NCI-H69 (cell line): ENCODE measurements at regions not wholly inside any gene's neighbourhood (a gene's known extent, or its start where the extent isn't known, plus 50 kb on each side); places are given as distances from the start of the nearest gene placed in this dataset.
"Not testable (repeated sequence)": the region's sequence is repeated elsewhere in the genome, so short reads cannot be mapped to it uniquely, and the experiment has no call there.

Experiments used
- DNase-seq: peaks from one replicate; lab custom pipeline; 2025; lab: John Stamatoyannopoulos, UW

DNA sequence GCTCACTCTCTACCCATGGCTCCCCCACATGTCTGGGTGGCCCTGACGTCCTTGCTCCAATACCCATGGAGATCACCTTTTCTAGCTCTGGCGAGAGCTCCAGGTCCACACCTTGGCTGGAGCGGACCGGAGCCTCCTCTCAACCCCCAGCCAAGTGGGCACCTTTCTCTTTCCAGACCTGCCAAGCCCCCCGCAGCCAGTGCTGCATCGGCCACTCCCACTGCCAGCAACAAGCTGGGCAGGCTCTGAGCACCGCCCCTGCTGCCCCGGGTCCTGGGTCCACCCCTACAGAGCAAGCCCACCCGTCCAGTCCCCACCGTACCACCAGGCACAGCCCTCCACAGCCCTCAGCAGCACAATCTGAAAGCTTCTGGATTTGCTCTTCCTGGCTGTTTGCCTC, 98.2 kb upstream of the C14orf180 start:
- DNase-seq: no peak

GRCh38 chr14:104482017-104482416, 97.5 kb upstream of the C14orf180 start:
- DNase-seq: not testable (repeated sequence)

DNA sequence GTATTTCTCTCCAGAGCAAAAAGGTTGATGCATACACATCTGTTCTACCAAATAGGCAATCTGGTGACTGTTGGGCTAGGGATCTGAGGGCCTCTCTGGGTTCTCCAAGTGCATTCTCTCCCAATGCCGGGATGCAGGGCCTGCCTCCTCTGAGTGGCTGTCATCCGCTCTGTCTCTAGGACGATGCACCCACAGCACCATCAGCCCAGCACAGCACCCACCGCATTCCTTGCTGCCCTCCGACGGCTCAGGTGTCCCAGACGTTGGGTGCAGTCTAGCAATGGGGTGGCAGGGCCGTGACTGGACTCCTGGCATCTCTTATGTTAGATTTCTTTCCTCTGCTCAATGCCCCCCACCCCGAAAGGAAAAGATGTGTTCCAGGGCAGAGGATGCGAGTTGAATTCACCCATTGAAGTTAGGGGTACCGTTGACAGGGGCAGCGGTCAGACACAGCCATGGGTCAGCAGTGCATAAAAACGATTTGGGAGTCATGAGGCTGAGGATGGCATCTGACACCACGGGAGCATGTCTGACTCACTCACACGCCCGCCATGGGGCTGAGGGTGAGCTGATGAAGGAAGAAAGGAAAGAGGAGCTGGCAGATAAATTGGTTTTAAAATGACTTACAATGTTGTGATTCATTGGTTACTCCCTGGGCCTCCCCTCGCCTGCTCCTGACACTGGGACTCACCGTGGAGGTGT, 93.2 kb upstream of the C14orf180 start:
- no peak for DNase-seq

- no peak for DNase-seq
These were observed 85.1 kb upstream of the C14orf180 start for GRCh38 chr14:104494483-104494882.

DNA sequence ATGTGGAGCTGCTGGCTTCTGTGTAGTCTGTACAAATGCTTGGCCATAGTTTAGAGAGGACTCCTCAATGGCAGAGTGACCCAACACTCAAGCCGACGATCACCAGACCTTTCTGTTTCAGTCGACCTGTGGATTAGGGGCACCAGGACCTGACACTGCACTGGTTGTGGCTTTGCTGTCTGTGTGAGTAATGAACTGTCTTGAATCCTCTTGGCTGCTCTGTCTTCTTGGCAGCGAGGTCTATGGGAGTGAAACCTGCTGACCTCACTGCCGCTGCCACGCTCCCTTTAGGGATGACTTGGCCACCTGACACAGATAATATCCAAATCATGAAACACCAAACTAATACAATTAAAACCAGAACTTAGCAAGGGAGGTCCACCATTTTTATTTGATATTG, 83.5 kb upstream of the C14orf180 start:
- no peak for DNase-seq

GRCh38 chr14:104499784-104500760, 79.5 kb upstream of the C14orf180 start:
- no peak for DNase-seq

DNA sequence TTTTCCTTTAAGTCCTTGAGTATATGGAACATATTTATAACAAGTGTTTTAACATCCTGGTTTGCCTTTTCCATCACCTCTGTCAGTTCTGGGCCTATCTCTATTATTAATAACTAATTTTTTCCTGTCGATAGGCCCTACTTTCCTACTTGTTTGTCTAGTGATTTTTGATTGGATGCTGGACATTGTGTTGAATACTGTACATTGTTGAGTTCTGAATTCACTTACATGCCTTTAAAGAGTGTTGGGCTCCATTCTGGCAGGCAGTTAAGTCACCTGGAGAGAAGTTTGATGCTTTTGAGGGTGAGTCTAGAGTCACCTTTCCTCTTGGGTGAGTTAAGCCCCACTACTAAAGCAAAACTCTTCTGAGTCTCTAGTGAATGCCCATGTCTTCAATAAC, 77.5 kb upstream of the C14orf180 start:
- DNase-seq: no peak

GRCh38 chr14:104503691-104504090, 75.9 kb upstream of the C14orf180 start:
- no peak for DNase-seq

GRCh38 chr14:104504172-104504735, 75.3 kb upstream of the C14orf180 start:
- peak; percentile 70 for DNase-seq

DNA sequence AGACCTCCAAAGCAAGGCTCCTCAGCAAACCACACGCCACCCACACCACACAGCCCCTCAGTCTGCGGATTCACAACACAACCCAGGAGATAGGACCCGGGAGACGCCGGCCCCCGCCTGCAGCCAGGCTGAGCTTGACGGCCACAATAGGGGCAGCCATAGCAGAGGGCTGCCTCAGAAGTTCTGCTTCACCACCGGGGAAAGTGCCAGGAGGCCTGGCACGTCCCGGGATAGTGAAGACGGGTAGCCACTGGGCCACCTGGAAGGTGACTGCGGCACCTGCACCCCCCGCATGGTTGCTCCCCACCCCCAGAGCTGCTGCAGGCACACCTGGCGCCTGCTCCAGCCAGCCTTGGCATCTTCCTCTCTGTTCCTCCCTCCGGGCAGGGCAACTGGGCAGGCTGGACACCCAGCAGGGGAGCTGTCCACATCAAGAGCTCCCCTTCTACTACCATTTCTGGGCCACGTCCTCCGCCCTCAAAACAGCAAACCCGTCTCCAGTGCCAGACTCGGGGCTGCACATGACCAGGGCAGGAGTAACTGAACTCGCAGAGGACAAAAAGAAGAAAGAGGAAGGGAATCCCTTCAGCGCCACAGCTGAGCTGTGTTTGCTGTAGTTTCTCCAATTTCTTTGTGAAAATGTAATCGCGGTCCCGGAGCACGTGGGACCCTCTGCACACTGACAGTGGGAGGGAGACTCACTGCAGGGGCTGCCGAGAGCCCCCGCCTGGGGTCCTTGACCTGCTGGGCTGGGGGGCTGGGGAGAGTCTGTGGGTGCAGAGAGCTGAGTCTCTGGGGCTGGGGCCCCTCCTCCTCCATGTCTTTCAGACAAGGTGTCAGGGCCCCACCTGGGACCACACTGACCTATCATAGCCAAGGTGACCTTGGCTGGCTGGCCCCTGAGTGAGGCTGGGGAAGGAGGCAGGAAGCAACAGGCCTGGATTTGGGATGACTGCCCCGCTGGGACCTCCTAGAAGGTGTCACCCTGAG, 74.2 kb upstream of the C14orf180 start:
- no peak for DNase-seq

DNA sequence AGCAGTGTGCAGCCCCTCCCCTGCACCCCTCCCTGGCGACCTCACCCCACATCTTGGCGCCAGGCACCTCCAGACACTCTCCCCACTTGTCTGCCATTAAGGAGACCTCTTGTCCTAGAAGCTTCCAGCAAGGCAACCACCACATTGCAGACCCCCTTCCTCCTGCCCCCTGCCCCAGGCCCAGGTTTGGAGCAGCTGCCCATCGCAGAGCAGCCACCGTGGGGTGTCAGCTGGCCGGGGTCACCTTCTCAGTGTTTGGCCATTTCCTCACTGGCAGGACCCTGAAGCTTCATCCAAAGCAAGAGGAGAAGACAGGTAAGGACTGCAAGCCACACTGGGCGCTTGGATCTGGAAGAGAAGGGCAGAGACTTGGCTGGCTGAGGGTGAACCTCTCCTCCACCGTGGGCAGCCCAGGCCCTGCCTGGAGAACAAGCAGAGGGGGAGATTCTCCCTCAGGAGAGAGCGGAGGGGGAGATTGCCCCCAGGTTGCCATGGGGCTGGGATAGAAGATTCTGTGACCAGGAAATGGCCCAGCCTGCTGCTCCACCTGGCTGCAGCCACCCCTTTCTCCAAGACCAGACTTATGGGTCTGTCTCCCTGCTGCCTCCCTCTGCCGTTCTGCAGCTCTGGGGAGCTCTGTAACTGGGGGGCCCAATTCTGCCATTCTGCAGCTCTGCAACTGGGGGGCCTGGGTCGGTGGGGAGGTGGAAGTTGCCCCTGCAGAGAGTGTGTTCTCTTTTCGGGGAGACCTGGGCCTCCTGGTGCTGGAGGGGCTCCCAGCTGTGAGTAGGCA, 72.9 kb upstream of the C14orf180 start:
- DNase-seq: no peak

DNA sequence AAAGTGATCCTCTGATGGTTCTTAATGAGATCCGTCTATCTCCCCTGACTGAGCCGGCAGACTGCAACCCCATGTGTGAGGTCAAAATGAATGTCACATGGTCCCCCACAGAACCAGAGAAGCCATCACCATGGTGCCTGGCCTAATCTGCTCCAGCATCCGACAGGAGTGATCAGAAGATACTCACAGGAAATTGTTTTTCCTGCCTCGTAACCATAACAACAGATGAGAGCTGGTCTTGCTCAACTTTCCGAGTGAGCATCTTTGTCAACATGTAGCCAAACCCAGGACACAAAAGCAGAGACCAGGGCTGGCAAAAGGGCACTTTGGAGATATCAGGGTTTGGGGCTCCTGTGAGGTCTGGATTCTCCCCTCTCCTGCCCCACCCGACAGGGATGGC, 72.1 kb upstream of the C14orf180 start:
- no peak for DNase-seq

DNA sequence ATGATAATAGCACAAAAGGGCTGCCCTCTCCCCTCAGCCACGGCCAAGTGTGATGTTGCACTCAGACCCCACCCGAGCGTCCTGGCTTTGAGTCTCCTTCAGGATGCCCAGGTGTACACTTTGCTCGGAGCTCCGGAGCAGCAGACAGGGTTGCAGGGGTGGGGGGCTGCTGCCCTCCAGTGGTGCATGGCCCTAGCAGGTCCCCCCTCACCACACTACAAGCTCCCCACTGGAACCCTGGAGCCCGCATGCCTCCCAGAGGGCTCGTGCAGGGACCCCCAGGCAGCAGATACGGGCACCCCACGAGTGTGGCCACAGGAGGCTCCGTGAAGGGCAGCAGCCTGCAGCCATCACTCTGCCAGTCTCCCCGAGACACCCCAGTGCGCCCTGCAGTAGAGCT, 69.9 kb upstream of the C14orf180 start:
- DNase-seq: peak; percentile 36

- no peak for DNase-seq
These were observed 69.3 kb upstream of the C14orf180 start for GRCh38 chr14:104510216-104510615.

DNA sequence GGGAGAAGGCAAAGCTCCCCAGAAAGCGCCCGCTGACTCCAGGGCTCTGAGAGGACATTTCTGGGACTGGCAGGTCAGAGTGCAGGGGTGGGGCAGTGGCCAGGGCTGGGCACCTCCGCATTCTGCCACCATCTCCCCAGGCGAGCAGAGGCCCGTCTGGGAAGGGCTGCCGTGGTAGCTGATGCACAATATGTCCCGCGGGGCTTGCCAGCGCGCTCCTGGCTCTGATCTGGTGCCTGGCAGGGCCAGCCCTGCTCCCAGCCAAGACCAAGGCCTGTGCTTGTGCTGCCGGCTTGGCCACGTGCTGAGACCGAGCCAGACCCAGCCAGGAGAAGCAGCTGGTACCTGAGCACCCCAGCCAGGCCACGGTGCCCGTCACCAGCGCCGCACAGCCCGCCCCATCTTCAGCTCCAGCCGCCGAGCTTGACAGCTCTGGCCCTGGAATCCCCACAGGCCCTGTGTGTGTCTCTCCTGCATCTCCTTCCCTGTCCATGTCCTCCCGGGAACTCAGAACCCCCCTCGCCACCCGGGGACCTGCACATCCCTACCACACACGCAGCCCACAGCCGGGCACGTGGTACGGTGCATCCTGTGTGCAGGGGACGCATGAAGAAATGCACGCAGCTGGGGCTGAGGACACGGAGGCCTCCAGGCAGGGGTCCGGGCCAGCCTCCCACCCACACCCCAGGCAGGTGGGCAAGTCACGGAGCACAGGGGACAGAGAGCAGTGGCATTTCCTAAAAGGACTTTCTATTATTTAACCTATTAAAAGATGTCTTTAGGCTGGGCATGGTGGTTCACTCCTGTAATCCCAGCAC, 68.6 kb upstream of the C14orf180 start:
- no peak for DNase-seq

DNA sequence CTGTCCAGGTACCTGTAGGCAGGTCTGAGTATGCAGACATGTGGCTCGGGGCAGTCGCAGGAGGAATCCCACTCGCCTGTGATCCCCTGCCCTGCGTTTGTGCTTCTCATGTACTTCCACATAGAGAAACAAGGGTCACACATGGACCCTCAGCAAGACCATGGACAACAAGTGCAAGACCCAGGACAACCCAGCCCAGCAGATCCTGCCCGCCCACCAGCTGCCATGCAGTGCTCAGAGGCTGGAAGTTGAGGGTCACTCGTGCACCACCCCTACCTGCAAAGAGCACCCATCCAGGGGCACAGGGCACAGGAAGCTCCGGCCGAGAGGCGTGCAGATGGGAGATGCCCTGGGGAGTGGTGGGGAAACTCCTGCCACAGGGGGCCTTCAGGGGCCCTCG, 67.5 kb upstream of the C14orf180 start:
- DNase-seq: no peak

- DNase-seq: no peak
These were observed 66.6 kb upstream of the C14orf180 start for GRCh38 chr14:104512771-104513640.

DNA sequence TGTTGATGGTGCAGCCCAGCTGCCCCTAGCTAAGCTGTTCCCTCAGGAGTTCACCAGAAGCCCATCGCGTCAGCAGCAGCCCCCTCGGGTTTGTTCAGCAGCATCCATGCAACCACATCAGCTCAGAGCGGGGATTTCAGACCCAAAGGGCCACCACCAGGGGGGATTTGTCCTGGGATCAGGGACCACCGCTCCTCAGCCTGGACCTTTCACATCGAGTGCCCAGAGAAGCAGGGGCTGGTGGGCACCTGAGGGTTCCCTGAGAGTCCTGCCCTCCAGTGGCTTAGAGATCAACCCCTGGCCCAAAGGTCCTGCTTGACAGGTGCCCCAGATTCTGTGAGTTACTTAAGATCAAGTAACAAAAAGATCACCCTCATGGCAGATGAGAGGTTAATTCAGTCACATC, 65.9 kb upstream of the C14orf180 start:
- DNase-seq: no peak
